ENCODE measurements at regions not wholly inside any gene's neighbourhood (a gene's known extent, or its start where the extent isn't known, plus 50 kb on each side); places are given as distances from the start of the nearest gene placed in this dataset.
"Not testable (repeated sequence)": the region's sequence is repeated elsewhere in the genome, so short reads cannot be mapped to it uniquely, and the experiment has no call there.

- 55 to 70% methylated on average over 4 to 5 of the region's 13 CpGs for WGBS, 2 experiments (ENCODE audit: insufficient coverage in 2 of 2)
Observed at GRCh38 chr1:90826024-90826423, 108.9 kb upstream of the BARHL2 start.

DNA sequence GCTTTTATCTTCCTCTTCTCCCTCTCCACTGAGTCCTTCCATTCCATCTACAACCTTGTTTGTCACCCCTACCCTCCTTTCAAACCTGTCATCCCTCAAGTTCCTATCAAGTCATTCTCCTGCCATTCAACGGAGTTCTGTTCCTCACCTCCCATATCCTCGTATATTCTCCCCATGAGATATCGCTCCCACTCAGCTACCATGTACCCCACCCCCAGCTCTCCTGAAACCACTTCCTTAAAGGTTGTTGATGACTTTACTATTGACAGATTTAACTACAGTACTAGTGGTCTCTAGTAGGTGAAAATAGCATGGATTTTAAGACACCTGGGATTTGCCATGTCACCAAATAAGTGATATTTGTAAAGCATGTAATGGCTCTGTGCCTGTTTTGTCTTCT lies 107.4 kb upstream of the BARHL2 start:
- Histone ChIP-seq H3K27ac (ENCODE audit: low read depth, low read length, severe bottlenecking) (no peak overlapping the region), H3K9me3 (ENCODE audit: control insufficient read depth, low read length) (no peaks in the 10 kb centered on the region), H3K4me3 (ENCODE audit: extremely low read depth, insufficient read depth, low read length, poor library complexity, severe bottlenecking) (no peak overlapping the region), H3K4me1 (ENCODE audit: control insufficient read depth, insufficient read depth, low read length, poor library complexity, severe bottlenecking) (peaks cover 9% of the 10 kb centered on the region), H3K36me3 (ENCODE audit: control insufficient read depth, insufficient read depth, low read length) (no peaks in the 10 kb centered on the region)
- WGBS, 2 experiments (ENCODE audit: insufficient coverage in 2 of 2), result 100% methylated on average over 2 of the region's 3 CpGs; no CpG with 5 or more reads in 1 of the 2 experiments

More at GRCh38 chr1:90826024-90826423, 108.9 kb upstream of the BARHL2 start:
- Histone ChIP-seq H3K4me1 (ENCODE audit: control insufficient read depth, insufficient read depth, low read length, poor library complexity, severe bottlenecking) (peaks cover 9% of the 10 kb centered on the region), H3K4me3 (ENCODE audit: extremely low read depth, insufficient read depth, low read length, poor library complexity, severe bottlenecking) (no peak overlapping the region), H3K9me3 (ENCODE audit: control insufficient read depth, low read length) (no peaks in the 10 kb centered on the region), H3K27ac (ENCODE audit: low read depth, low read length, severe bottlenecking) (no peak overlapping the region), H3K36me3 (ENCODE audit: control insufficient read depth, insufficient read depth, low read length) (no peaks in the 10 kb centered on the region)

DNA sequence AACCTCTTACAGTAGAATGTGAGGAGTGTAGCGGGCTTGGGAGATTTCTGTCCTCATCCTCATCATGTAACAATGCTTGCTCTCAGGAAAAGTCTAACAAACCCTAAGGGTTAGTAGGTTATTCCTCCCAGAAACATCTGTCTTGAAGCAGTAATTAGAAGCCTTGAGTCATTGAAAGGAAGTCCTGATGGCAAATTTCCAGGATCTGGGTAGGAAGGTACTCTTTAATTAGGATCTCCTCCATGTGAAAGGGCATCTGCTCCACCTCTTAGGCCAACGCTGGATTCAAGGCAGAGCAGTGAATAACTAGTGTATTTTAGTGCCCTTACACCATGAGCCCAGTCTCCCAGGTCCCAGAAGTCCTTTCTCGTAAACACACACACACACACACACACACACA lies 106.6 kb upstream of the BARHL2 start:
- H3K9me3 ChIP-seq (ENCODE audit: control insufficient read depth, low read length), result no peaks in the 10 kb centered on the region
- H3K4me3 ChIP-seq (ENCODE audit: extremely low read depth, insufficient read depth, low read length, poor library complexity, severe bottlenecking), result no peak overlapping the region
- no peaks in the 10 kb centered on the region for H3K36me3 ChIP-seq (ENCODE audit: control insufficient read depth, insufficient read depth, low read length)
- WGBS, 2 experiments (ENCODE audit: insufficient coverage in 2 of 2), result 100% methylated on average over 1 of the region's 3 CpGs; no CpG with 5 or more reads in 1 of the 2 experiments
- peaks cover 9% of the 10 kb centered on the region for H3K4me1 ChIP-seq (ENCODE audit: control insufficient read depth, insufficient read depth, low read length, poor library complexity, severe bottlenecking)
- H3K27ac ChIP-seq (ENCODE audit: low read depth, low read length, severe bottlenecking), result no peak overlapping the region

DNA sequence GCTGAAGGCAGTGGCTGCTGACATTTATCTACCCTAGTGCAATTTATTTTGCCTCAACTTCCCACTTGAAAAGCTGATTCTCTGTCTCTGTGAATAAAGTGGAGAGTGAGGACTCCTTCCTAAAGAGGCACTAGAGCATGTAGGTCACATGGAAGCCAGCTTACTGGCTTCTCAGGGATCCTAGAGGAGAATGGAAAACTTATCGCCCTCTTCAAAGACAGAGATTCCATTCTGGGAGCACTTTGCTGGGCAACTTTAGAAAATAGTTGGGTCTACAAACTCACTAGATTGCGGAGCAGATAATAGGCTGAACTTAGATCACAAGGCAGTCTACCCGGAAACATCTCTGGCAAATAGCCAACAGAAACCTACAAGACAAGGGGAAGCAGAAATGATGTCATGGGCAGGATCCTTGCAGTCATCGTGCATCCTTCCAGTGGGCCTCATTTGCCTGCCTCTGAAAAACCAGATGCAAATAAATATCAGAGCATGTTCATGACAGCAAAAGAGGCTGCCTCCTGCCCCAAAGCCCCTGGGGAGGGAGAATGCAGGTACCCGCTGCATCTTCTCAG lies 104.8 kb upstream of the BARHL2 start:
- Histone ChIP-seq H3K4me1 (ENCODE audit: control insufficient read depth, insufficient read depth, low read length, poor library complexity, severe bottlenecking) (peaks cover 9% of the 10 kb centered on the region), H3K9me3 (ENCODE audit: control insufficient read depth, low read length) (no peaks in the 10 kb centered on the region), H3K4me3 (ENCODE audit: extremely low read depth, insufficient read depth, low read length, poor library complexity, severe bottlenecking) (no peak overlapping the region), H3K36me3 (ENCODE audit: control insufficient read depth, insufficient read depth, low read length) (no peaks in the 10 kb centered on the region), H3K27ac (ENCODE audit: low read depth, low read length, severe bottlenecking) (peak overlapping the region; percentile 73)
- 88 to 94% methylated on average over 4 to 5 of the region's 5 CpGs for WGBS, 2 experiments (ENCODE audit: insufficient coverage in 2 of 2)

DNA sequence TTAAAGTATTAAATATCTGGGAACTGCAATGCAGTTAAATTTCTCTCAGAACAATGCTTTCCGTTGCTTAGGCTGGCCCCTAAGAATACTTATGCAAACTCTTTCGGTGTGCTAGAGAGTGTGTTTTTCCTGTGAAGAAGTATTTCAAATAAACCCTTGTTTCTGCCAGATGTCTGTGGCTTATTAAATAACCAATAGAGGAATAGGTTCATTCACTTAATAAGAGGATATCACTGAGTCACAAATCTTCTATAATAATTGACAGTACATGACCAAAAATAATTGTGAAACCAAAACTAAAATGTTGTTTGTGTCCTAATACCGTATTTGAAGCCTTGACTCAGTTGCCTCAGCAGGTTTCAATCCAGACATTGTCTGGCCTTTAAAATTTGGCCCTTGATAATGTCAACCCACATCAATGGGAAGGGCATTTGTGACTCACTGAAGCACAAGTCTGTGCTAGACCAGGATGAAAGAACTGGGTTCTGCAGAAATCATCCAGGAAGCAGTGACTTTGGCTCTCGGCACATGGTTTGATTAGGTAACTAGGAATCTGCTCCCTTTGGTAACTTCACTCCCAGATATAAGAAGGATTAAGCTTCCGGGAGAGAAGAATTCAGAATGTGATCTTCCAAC lies 104.2 kb upstream of the BARHL2 start:
- peak overlapping the region; percentile 73 for H3K27ac ChIP-seq (ENCODE audit: low read depth, low read length, severe bottlenecking)
- no peaks in the 10 kb centered on the region for H3K9me3 ChIP-seq (ENCODE audit: control insufficient read depth, low read length)
- no peaks in the 10 kb centered on the region for H3K36me3 ChIP-seq (ENCODE audit: control insufficient read depth, insufficient read depth, low read length)
- no peak overlapping the region for H3K4me3 ChIP-seq (ENCODE audit: extremely low read depth, insufficient read depth, low read length, poor library complexity, severe bottlenecking)
- WGBS, 2 experiments (ENCODE audit: insufficient coverage in 2 of 2), result 67 to 94% methylated on average over 1 to 2 of the region's 5 CpGs
- H3K4me1 ChIP-seq (ENCODE audit: control insufficient read depth, insufficient read depth, low read length, poor library complexity, severe bottlenecking), result peaks cover 9% of the 10 kb centered on the region

GRCh38 chr1:90820745-90821144 lies 103.6 kb upstream of the BARHL2 start:
- Histone ChIP-seq H3K9me3 (ENCODE audit: control insufficient read depth, low read length) (no peaks in the 10 kb centered on the region), H3K4me1 (ENCODE audit: control insufficient read depth, insufficient read depth, low read length, poor library complexity, severe bottlenecking) (peaks cover 9% of the 10 kb centered on the region), H3K27ac (ENCODE audit: low read depth, low read length, severe bottlenecking) (no peak overlapping the region), H3K4me3 (ENCODE audit: extremely low read depth, insufficient read depth, low read length, poor library complexity, severe bottlenecking) (no peak overlapping the region), H3K36me3 (ENCODE audit: control insufficient read depth, insufficient read depth, low read length) (no peaks in the 10 kb centered on the region)
- no CpG with 5 or more reads among the region's 2 CpGs for WGBS, 2 experiments (ENCODE audit: insufficient coverage in 2 of 2)

DNA sequence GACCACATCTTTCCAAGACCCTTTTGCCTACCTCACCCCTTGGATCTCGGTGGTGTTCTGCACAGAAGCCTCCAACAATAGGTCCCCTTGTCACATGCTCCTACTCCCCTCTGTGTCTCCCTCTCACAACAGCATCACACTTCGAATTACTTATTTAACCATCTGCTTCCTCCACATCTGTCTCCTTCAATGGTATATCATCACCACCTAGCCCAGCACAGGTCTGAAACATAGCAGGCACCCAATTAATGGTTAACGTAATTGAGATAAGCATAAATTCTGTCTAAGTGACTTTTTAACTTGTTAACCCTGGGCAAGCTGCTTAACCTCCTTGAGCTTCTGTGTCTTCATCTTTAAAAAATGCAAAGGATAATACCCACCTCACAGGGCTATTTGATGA lies 100.3 kb upstream of the BARHL2 start:
- Histone ChIP-seq H3K4me3 (ENCODE audit: extremely low read depth, insufficient read depth, low read length, poor library complexity, severe bottlenecking) (no peak overlapping the region), H3K27ac (ENCODE audit: low read depth, low read length, severe bottlenecking) (no peak overlapping the region), H3K36me3 (ENCODE audit: control insufficient read depth, insufficient read depth, low read length) (no peaks in the 10 kb centered on the region), H3K4me1 (ENCODE audit: control insufficient read depth, insufficient read depth, low read length, poor library complexity, severe bottlenecking) (peaks cover 7% of the 10 kb centered on the region), H3K9me3 (ENCODE audit: control insufficient read depth, low read length) (no peaks in the 10 kb centered on the region)
- WGBS, 2 experiments (ENCODE audit: insufficient coverage in 2 of 2), result 83 to 100% methylated on average over 1 to 2 of the region's 3 CpGs

GRCh38 chr1:90812237-90812636 lies 95.1 kb upstream of the BARHL2 start:
- not testable (repeated sequence) for H3K9me3 ChIP-seq (ENCODE audit: control insufficient read depth, low read length); H3K4me3 ChIP-seq (ENCODE audit: extremely low read depth, insufficient read depth, low read length, poor library complexity, severe bottlenecking); H3K4me1 ChIP-seq (ENCODE audit: control insufficient read depth, insufficient read depth, low read length, poor library complexity, severe bottlenecking); H3K27ac ChIP-seq (ENCODE audit: low read depth, low read length, severe bottlenecking); H3K36me3 ChIP-seq (ENCODE audit: control insufficient read depth, insufficient read depth, low read length)
- 80 to 83% methylated on average over 4 to 6 of the region's 6 CpGs for WGBS, 2 experiments (ENCODE audit: insufficient coverage in 2 of 2)

DNA sequence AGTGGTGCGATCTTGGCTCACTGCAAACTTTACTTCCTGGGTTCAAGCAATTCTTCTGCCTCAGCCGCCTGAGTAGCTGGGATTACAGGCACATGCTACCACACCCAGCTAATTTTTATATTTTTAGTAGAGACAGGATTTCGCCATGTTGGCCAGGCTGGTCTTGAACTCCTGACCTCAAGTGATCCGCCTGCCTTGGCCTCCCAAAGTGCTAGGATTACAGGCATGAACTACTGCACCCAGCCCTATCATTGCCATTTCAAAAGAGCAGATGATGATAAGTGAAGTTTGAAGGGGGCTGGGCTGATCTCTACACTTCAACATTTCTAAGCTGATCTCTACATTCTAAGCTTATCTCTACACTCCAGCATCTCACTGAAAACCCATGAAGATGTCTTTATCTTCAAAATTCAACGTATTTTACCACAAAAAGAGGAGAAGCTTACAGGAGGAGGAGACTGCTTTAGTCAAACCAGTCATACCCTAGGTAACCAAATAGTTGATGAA lies 94.4 kb upstream of the BARHL2 start:
- H3K27ac ChIP-seq (ENCODE audit: low read depth, low read length, severe bottlenecking); H3K36me3 ChIP-seq (ENCODE audit: control insufficient read depth, insufficient read depth, low read length); H3K9me3 ChIP-seq (ENCODE audit: control insufficient read depth, low read length); H3K4me1 ChIP-seq (ENCODE audit: control insufficient read depth, insufficient read depth, low read length, poor library complexity, severe bottlenecking); H3K4me3 ChIP-seq (ENCODE audit: extremely low read depth, insufficient read depth, low read length, poor library complexity, severe bottlenecking): not testable (repeated sequence)
- 100% methylated on average over 1 to 2 of the region's 5 CpGs for WGBS, 2 experiments (ENCODE audit: insufficient coverage in 2 of 2)

DNA sequence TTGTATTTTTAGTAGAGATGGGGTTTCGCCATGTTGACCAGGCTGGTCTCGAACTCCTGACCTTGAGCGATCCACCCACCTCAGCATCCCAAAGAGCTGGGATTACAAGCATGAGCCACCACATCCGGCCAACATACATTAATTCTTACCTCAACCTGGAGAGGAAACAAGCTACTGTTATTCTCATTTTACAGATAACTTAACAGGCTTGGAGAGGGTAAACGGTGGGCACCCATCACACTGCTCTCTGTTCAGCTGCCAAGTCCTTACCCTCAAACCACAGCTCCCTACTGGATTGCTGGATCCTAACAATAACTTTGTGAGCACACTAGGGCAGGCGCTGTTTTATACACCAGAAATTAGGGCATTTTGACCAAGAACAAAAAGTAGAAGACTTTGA lies 93.6 kb upstream of the BARHL2 start:
- H3K36me3 ChIP-seq (ENCODE audit: control insufficient read depth, insufficient read depth, low read length), result no peaks in the 10 kb centered on the region
- H3K27ac ChIP-seq (ENCODE audit: low read depth, low read length, severe bottlenecking), result no peak overlapping the region
- H3K4me3 ChIP-seq (ENCODE audit: extremely low read depth, insufficient read depth, low read length, poor library complexity, severe bottlenecking), result no peak overlapping the region
- no peaks in the 10 kb centered on the region for H3K4me1 ChIP-seq (ENCODE audit: control insufficient read depth, insufficient read depth, low read length, poor library complexity, severe bottlenecking)
- WGBS, 2 experiments (ENCODE audit: insufficient coverage in 2 of 2), result 84 to 98% methylated on average over 3 to 5 of the region's 6 CpGs
- H3K9me3 ChIP-seq (ENCODE audit: control insufficient read depth, low read length), result no peaks in the 10 kb centered on the region

- WGBS, 2 experiments (ENCODE audit: insufficient coverage in 2 of 2), result 100% methylated on average over 1 of the region's 3 CpGs; no CpG with 5 or more reads in 1 of the 2 experiments
- Histone ChIP-seq H3K4me1 (ENCODE audit: control insufficient read depth, insufficient read depth, low read length, poor library complexity, severe bottlenecking) (no peaks in the 10 kb centered on the region), H3K4me3 (ENCODE audit: extremely low read depth, insufficient read depth, low read length, poor library complexity, severe bottlenecking) (no peak overlapping the region), H3K9me3 (ENCODE audit: control insufficient read depth, low read length) (peaks cover under 1% of the 10 kb centered on the region), H3K36me3 (ENCODE audit: control insufficient read depth, insufficient read depth, low read length) (no peaks in the 10 kb centered on the region), H3K27ac (ENCODE audit: low read depth, low read length, severe bottlenecking) (no peak overlapping the region)
Observed at GRCh38 chr1:90809996-90810395, 92.9 kb upstream of the BARHL2 start.
